GM18499 (cell line): ENCODE measurements at regions not wholly inside any gene's neighbourhood (a gene's known extent, or its start where the extent isn't known, plus 50 kb on each side); places are given as distances from the start of the nearest gene placed in this dataset.

Experiments used
- ATAC-seq: cut with Tn5 transposase; IDR thresholded peaks from one replicate; pipeline ENCODE4 v1.9.1; 2021; ENCODE audit warnings: moderate number of reproducible peaks; ENCODE audit not compliant: insufficient read depth, unreplicated experiment

DNA sequence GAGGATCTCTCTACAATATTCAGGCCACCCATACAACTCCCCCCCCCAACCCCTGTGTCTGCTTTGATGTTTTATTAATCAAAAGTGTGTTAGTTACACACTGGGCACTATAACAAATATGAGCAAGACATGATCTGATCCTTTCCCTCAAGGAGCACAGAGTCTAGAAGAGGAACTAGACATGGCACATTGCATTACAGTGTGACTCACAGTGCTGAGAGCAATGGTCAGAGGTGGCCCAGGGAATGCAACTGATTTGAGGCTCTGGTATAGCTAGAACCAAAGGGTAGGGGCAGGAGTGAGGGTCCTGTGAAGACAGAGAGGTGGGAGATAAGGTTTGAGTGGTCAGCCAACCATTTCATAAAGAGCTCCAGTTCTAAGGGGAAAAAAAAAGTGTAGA lies 539.2 kb downstream of the ACTL7B start:
- ATAC-seq, result no peak

DNA sequence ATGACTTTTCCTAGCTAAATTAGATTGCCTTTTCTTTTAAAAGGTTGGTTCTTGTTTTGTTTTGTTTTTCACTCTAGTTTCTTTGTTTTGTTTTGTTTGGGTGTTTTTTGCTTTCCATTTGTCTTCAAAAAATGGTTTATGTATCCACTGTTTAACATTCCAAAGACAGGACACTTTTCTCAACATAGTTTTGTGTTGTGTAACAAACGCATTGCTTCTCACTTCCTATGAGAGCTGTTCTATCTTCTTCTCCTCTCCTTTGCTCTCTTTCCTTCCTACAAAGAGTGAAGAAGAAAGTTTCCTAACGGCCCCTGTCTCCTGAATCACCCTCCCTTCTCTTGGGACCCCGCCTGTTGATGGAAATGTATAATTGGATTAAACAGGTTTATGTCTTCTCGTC lies 539.7 kb downstream of the ACTL7B start:
- ATAC-seq, result no peak

DNA sequence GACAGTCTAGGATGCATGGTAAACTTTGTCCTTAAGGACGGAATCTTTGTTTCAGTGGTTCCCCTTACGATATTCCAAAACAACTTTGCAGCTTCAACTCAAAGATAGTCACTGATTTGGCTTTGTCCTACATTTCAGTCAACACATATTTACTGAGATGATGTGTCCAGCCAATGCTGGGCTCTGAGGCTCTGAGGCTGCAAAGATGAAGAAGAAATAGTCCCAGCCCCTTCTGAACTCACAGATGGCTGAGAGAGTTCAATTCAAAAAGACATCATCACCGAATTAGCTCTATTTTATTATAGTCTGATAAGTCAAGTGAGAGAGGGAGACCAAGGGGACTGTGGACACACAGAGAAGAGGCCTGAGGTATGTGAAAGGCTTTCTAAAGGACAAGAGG lies 544.0 kb downstream of the ACTL7B start:
- ATAC-seq, result no peak

DNA sequence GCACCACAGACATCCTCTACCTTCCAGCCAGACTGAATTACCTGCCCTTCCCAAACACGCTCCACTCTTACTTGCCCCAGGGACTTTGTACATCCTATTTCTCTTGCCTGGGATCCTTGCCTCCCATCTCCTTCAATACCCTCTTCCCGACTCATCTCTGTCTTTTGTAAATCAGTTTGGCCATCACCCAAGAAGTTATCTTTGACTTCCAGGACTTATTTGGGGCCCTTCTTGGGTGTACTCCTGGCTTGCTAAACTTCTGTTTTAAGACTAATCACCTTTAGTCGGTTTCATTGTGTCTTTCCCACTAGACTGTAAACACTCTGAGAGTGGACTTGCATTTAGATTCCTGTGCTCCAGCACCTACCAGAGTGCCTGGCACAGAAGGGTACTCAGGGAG lies 545.6 kb downstream of the ACTL7B start:
- ATAC-seq, result no peak

DNA sequence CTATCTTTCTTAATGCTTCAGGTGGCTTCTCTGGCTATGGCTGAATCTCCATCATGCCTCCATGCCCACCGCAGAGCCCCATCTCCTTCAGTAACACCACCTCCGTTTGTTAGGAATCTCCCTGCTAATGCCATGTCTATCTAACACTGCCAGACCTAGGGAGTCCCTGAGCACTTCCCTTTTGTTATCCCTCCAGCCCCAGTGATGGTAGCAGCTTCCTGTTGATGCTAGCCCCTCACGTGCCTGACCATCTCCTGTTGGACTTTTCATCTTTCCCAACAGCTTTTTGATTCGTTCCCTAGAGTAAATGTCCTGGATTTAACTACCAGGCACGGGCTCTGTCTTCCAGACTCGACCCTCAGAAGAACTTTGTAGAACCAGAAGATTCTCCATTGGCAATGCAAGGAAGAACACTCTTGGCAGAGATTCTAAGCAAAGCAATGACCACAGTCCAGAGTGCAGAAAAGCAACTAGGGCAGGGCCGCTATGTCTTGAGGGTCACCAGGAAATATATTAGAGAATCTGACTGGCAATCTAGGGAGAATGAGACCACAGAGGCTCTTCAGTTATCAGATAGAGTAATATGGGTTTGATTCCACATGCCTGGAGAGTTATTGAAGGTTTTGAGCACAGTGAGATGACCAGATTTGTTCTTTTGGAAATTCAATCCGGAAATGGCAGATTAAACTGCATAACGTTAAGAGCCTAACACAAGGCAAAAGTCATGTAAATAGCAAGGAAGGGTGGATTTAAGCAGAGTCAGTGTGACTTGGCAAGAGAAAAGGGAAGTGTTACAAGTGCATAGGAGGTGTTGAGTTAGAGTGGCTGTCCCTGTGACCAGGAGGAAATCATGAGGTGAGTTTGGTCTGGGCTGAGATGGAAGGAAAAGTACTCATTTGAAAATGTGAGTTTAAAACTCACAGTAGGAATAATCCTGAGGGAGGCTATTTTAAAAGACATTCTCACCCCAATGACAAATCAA lies 555.2 kb downstream of the ACTL7B start:
- no peak for ATAC-seq

DNA sequence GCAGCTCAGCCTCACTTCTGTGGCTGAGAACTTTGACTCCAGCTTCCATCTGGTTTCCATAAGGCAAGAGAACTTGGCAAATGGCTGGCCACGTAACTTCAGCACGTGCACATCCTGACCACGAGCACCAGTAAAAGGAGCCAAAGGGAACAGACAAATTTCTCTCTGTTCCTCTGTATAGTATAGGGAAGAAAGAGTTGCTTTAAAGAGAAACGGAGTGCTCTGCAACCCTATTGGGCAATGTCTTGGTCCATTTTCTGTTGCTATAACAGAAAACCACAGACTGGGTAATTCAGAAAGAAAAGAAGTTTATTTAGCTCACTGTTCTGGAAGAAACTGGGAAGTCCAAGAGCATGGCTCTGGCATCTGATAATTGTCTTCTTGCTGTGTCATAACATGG lies 558.7 kb downstream of the ACTL7B start:
- ATAC-seq, result no peak

DNA sequence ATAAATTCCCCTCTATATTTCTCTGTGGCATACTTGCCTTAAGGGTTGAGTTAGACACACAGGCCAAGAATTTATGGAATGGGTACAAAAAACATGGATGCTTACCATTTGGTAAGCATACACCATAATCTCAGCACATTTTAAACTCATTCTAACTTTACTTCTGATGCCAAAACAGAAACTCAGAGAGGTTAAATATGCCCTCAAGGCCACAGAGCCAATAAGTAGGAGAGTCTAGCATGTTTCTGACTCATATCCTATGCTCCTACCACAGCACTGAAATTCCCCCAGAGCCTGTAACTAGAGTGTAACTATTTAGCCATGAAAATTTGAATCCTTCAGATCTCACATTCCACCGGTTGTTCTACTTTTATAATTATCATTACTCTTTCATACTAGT lies 559.7 kb downstream of the ACTL7B start:
- ATAC-seq, result no peak

DNA sequence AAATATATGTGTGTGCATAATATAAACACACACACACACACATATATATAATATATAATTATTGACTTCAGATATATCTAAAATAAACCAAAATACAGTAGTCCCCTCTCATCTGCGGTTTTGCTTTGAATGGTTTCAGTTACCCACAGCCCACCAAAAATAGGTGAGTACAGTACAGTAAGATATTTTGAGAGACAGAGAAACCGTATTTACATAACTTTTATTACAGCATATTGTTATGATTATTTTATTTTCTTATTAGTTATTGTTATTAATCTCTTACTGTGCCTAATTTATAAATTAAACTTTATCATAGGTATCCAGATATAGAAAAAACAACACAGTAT lies 564.2 kb downstream of the ACTL7B start:
- no peak for ATAC-seq

DNA sequence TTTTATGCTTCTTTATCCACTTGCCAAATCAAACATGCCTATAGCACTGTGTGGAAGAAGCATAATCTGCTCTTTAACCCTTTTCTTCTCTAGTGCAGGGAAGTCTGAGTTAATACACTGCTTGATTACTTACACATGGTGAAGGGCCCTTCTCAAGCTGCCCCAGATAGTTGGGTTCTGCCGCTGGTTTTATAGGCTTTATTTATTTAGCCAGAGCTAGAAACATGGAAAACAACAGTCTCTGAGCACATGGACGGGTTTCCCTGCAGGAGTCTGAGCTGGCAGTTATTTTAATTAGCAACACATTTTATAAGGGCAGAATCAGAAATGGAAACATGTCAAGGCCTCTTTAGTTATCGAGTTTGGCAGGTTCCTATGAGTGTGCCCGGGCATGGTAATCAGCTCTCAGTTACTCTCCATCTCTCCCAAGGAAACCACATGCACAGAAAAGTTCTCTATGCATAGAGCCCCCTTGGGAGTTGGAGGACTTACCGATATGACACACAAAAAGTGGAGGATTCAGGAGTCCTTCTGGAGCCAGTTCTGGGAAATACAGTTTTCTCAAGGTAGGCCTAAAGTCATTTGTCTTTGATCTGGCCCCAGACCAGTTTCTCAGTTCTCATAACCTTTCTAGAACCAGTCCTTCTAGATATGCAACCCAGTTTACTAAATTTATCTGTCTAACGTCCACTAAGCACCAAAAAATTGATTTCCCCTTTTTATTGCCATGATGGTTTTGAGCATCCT lies 564.8 kb downstream of the ACTL7B start:
- ATAC-seq, result no peak

DNA sequence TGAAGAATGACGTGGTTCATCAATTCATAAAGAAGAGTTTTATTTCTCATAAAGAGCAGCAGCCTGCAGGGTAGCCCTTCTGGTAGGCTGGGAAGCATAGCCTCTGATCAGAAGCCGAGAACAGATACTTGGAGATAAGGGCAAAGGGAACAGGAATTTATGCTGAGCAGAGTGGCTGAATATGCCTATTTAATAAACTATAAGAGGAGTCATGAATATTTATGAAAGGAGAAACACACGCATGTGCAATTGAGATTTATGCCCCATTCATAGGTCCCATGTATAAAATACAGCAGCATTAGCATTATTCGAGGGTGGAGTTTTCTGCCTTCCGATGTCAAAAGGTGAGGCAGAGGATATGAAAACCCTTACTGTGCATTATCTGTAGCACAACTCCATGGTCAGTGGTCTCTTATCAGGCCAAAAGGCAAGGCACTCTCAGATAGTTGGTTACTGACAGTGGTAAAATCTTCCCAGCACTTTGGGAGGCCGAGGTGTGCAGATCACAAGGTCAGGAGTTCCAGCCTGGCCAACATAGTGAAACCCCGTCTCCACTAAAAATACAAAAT lies 569.1 kb downstream of the ACTL7B start:
- no peak for ATAC-seq

DNA sequence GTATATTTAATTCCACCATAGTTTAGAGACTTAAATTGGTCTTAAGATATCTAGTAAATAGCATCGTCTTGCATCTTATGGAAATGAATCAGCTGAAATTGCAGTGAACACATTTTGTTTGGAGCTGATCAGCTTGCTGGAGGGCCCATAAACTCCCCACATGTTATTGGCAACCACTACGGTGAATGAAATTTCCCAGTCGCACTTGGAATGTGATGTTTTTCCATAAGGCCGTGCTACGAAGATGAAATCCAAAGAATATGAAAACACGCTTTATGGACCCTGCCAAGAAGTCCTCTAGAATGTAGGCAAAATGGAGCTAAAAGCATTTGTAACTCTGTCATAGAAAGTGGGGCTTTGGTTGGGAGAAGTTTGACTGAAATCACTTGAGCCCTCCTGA lies 572.1 kb downstream of the ACTL7B start:
- ATAC-seq, result no peak

DNA sequence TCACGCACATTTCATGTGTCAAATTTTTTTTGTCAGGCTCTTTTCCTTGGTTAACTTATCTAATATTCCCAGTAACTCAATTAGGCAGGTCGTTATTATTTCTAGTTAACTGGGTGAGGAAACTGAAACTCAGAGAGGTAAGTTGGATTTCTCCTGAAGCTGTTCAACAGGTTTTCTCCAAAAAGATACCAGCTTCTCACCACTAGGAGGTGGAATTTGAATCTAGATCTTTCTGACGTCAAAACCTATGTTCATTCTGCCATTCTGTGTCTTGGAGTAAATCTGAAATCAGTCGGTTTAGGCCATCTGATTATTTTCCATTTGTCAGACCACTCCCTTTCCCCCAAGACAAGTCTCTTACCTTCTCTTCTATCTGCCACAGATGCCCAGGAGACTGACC lies 572.9 kb downstream of the ACTL7B start:
- ATAC-seq, result no peak

DNA sequence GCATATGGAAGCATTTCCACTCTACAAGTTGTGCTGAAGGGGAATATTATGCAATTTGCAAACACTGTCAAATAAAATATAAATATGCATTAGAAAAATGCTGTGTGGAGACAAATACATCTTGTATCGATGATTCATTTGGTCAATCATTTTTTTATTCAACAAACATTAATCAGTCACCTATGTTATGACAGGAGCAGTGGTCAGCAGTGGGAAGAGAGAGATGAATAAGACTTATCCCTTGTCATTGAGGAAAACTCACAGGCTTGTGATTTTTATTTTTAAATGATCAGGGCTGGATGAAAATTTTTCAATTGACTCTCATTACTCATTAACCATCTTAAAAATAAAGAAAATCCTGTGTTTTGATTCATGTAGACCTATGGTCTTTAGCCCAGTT lies 574.1 kb downstream of the ACTL7B start:
- no peak for ATAC-seq

DNA sequence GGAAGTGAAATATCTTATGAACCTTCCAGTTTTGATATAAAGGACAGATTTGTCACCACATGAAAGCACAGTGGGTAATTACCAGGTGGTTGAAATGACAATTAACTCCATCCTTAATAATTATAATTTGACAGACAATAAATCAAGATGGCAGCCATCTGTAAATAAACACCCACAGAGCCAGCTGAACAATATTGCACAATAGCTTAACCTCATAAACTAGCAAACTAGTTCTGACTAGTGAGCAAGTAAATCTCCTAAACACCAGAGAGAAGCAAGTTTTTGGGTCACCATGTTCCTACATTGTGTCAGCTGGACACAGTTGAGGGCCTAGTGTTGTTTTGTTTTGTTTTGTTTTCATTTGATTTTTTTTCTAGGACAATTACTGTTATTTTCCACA lies 577.4 kb downstream of the ACTL7B start:
- ATAC-seq, result no peak

DNA sequence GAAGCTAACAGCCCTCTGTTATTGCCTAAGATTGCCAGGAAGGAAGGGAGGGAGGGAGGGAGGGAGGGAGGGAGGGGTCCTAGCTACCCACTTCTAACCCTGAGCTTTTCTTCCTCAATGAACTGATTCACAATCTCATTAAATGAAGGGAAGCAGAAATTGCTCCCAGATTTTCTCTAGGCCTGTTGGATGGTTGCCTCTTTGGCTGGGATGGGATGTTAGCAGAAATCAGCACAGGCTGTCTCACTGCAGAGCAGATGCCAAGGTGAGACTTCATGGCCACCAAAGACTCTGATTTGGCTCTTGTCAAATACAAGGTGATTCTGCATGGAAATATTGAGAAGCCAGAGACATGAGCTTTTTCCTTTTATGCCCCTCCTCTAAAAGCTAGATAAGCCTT lies 578.6 kb downstream of the ACTL7B start:
- no peak for ATAC-seq

DNA sequence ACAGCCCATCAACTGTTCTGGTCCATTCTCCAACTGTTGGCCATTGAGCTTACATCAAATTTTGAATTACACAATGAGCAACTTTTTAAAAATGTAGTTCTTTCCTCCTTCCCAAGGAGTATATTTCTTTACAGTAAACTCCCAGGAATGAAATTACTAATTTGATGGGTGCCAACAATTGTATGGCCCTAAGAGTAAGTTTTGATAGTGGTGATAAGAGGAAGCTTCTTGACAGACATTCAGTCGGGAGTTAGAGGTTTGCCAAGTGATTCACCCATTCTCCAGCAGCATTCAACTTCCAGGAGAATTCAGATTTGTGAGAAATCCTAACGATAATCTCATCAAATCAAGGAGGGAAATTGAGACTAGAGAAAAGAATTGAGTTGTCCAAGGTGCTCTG lies 579.9 kb downstream of the ACTL7B start:
- no peak for ATAC-seq

DNA sequence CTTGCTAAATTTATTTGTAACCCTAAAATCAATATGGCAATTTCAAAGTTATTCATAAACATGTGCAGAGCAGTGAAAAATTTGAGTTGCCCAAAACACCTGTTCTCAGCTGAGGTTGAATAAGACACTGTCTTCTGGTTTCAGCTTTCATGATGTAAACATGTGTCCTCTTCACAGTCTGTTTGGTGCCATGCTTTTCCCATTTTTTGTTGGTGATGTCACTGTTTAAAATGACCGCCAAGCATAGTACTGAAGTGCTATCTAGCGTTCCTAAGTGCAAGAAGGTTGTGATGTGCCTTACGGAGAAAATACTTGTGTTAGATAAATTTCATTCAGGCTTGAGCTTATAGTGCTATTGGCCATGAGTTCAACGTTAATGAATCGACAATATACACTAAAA lies 580.8 kb downstream of the ACTL7B start:
- no peak for ATAC-seq

DNA sequence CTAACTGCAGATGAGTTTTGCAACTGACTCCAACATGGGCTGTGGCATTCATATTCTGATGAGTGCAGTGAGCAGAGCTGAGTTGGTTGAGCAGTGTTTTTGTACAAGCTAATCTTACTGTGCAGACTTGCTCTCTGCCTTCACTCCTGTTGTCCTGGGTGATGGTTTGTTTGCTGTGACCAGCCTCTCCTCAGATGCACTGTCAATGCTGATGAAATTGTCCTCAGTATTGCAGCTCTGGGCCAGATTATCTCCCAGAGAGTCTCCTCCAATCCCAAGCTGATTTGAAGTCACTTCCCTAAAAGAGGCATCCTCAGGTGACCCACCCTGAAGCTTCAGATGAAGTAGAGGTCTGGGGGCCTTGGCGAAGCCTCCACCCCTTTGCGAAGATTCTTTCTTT lies 581.8 kb downstream of the ACTL7B start:
- ATAC-seq, result no peak

DNA sequence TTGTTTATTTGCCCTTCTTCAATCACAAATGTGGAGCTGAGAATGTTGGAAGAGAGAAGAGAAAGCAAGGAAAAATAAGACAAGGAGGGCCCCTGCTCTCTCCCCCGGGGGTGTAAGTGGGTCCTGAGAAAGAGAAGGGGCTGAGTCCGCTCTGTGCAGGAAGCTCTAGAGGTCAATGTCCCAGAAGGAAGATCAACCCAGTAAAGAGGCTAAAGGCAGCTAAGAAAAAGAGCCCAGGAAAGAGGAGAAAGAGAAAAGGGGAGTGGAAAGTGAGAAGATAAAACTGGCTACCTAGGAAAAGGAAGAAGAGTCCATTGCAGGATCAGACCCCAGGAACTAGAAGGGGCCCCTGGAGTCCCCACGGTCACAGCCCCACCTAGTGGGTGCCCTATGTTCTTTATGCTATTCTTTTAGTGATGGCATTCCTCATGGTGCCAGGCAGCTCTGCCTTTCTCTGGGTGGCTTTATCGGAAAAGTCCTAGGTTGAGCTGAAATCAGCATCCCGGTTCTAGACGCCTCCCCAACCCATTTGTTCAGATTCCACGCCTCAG lies 583.4 kb downstream of the ACTL7B start:
- ATAC-seq, result no peak

DNA sequence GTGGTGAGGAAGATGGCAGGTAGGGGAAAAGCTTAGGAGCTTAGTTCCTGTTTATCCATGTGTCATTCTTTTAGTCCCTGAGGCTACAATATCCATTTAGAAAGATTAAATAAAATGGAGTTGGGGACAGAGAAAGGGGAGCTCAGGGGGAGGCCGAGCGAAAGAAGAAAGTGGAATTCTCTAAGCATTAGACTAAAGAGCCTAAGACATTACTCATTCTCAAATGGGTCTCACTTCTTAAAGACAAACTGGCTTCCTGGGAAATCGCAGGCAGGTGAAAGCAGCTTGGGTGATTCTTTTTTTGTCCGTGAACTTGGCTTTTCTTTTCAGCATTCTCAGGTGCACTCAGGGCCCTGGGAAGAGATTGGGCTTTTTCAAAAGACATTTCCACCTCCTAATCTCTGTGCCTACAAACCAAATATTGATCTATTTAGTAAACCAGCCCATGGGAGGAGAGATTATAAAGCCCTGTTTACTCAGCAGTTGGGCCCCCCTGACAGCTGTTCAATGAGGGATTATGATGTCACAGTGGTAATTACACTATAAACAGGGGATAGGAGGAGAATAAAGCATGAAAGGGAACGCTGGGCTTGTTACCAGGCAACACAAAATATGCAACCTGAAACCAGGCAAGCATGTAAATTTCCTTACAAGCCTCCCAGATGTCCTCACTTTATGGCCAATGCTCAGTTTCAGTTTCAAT lies 584.0 kb downstream of the ACTL7B start:
- ATAC-seq, result no peak
